Coronary artery (tissue), 2 donors: ENCODE measurements at regions not wholly inside any gene's neighbourhood (a gene's known extent, or its start where the extent isn't known, plus 50 kb on each side); places are given as distances from the start of the nearest gene placed in this dataset.

Experiments
- DNase-seq: peaks from one replicate; pipeline ENCODE4 v3.0.0-alpha.2; 2017; ENCODE audit warnings: low spot score
- H3K27ac ChIP-seq, 2 donors: fragments of 200-600 bp; sonication (generic); one replicate each; pipeline ENCODE4 v1.5.1; 2016 to 2019
- H3K4me3 ChIP-seq: fragments of 200-600 bp; sonication (generic); 2 replicates; pipeline ENCODE4 v1.5.1; 2016; ENCODE audit warnings: mild to moderate bottlenecking, moderate library complexity
- CTCF ChIP-seq: fragments of 200-600 bp; sonication (generic); IDR thresholded peaks from one replicate; pipeline ENCODE4 v1.5.1; 2019; ENCODE audit warnings: antibody characterized with exemption

- no peak overlapping the region for H3K4me3 ChIP-seq
- TF ChIP-seq CTCF = no peak
- DNase-seq = no peak
- no peak overlapping the region for H3K27ac ChIP-seq
Observed at GRCh38 chr11:97143463-97143862, 753.6 kb downstream of the JRKL start.

- Histone ChIP-seq H3K27ac (no peak overlapping the region), H3K4me3 (no peak overlapping the region)
- DNase-seq = no peak
- no peak for TF ChIP-seq CTCF
Observed at GRCh38 chr11:97149741-97150140, 759.9 kb downstream of the JRKL start.

GRCh38 chr11:97157221-97157740, 767.5 kb downstream of the JRKL start:
- no peak for DNase-seq
- H3K4me3 ChIP-seq = no peak overlapping the region
- H3K27ac ChIP-seq = no peak overlapping the region
- no peak for TF ChIP-seq CTCF

GRCh38 chr11:97158243-97158642, 768.4 kb downstream of the JRKL start:
- DNase-seq = no peak
- Histone ChIP-seq H3K4me3 (no peak overlapping the region), H3K27ac (no peak overlapping the region)
- no peak for TF ChIP-seq CTCF

GRCh38 chr11:97163631-97164191, 773.9 kb downstream of the JRKL start:
- no peak overlapping the region for H3K27ac ChIP-seq
- no peak for TF ChIP-seq CTCF
- DNase-seq = no peak
- no peak overlapping the region for H3K4me3 ChIP-seq

GRCh38 chr11:97201743-97202612, 812.2 kb downstream of the JRKL start:
- TF ChIP-seq CTCF = no peak
- Histone ChIP-seq H3K4me3 (no peak overlapping the region), H3K27ac (no peak overlapping the region)
- no peak for DNase-seq
